Midbrain (tissue), 1 donor: ENCODE measurements at regions not wholly inside any gene's neighbourhood (a gene's known extent, or its start where the extent isn't known, plus 50 kb on each side); places are given as distances from the start of the nearest gene placed in this dataset.
"Not testable (repeated sequence)": the region's sequence is repeated elsewhere in the genome, so short reads cannot be mapped to it uniquely, and the experiment has no call there.

ENCODE experiments used
- DNase-seq: peaks from one replicate; lab custom pipeline; 2025; lab: John Stamatoyannopoulos, UW

DNA sequence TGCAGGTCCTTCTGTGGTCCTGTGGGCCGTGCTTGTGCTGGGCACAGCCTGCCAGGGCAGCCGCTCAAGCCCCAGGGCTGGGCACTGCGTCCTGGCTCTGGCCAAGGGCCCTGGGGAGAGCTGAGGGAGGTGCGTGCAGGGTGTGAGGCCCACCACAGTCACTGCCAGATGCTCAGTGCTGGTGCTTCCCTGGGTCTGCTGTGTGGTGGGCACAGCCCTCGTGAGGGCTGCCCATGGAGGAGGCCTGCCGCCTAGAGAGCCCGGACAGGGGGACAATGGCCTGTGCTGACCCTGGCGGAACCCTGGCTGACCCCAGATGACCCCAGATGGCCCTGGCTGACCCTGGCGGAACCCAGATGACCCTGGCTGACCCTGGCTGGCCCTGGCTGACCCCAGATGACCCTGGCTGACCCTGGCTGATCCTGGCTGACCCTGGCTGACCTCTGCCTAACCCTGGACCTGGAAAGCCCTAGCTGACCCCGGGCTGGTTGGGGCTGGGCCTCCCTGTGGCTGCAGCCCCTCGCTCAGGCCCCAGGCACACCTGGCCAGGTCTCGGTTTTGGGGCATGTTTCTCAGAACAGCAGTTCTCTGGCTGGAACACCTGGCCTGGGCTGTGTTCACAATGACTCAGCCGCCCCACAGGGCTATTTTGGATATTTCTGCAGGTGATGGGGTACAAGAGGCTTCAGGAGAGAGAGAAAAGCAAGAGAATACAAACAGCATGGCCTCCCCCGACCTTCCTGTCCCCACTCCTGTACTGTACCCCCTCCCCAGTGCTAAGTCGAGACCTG, 55.4 kb downstream of the TMEM121 start:
- DNase-seq = no peak

- no peak for DNase-seq
Observed at GRCh38 chr14:105582639-105583038, 56.3 kb downstream of the TMEM121 start.

GRCh38 chr14:105583914-105584313, 57.5 kb downstream of the TMEM121 start:
- not testable (repeated sequence) for DNase-seq

- not testable (repeated sequence) for DNase-seq
Observed at GRCh38 chr14:105585290-105585689, 58.9 kb downstream of the TMEM121 start.

GRCh38 chr14:105585722-105586121, 59.3 kb downstream of the TMEM121 start:
- not testable (repeated sequence) for DNase-seq

GRCh38 chr14:105586144-105586872, 59.9 kb downstream of the TMEM121 start:
- not testable (repeated sequence) for DNase-seq

DNA sequence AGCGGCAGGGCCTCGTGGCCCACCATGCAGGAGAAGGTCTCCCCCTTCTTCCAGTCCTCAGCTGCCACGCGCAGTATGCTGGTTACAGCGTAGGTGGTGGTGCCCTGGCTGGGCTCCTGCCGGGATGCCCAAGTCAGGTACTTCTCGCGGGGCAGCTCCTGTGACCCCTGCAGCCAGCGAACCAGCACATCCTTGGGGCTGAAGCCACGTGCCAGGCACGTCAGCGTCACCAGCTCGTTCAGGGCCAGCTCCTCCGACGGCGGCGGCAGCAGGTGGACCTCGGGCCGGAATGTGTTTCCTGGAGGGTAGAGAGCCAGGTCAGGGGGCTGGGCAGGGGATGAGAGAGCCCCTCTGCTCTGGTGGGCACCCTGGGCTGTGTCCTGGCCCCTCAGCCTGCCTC, 60.7 kb downstream of the TMEM121 start:
- DNase-seq = not testable (repeated sequence)

DNA sequence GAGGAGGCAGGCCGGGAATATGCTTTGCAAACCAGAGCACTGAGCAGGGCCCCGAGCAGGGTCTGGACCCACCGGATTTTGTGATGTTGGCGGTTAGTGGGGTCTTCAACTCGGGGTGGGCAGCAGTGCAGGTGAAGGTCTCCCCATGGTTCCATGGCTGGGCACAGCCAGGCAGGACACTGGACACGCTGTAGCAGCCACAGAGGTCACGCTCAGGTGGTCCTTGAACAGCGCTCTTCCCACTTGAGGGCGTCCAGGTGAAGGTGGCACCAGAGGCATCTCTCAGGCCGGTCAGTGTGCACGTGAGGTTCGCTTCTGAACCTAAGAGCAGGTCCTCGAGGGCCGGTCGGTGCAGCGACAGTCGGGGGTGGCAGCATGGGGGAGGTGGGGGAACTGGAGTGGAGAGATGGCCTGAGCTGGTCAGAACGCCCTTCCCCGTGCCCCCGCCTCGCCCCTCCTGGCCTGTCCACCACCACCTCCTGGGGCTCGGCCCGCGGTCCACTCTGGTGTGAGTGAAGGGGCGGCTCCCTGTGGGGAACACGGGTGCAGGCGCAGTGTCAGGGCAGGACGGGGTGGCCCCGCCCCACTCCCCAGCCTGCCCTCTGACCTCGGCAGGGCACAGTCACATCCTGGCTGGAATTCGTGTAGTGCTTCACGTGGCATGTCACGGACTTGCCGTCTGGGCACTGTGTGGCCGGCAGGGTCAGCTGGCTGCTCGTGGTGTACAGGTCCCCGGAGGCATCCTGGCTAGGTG, 61.3 kb downstream of the TMEM121 start:
- not testable (repeated sequence) for DNase-seq

GRCh38 chr14:105588236-105588860, 62.0 kb downstream of the TMEM121 start:
- DNase-seq = no peak

DNA sequence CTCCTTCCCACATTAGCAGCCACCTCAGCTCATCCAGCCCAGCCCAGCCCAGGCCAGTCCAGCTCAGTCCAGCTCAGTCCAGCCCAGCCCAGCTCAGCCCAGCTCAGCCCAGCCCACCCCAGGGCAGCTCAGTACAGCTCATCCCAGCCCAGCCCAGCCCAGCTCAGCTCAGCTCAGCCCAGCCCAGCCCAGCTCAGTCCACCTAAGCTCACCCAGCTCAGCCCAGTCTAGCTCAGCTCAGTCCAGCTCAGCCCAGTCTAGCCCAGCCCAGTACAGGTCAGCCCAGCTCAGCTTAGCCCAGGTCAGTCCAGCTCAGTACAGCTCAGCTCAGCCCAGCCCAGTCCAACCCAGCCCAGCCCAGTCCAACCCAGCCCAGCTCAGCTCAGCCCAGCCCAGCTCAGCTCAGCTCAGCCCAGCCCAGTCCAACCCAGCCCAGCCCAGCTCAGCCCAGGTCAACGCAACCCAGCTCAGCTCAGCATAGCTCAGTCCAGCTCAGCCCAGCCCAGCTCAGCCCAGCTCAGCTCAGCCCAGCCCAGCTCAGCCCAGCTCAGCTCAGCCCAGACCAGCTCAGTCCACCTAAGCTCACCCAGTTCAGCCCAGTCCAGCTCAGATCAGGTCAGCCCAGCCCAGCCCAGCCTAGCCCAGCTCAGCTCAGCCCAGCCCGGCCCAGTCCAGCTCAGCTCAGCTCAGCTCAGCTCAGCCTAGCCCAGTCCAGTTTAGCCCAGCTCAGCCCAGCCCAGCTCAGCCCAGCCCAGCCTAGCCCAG, 63.0 kb downstream of the TMEM121 start:
- no peak for DNase-seq

DNA sequence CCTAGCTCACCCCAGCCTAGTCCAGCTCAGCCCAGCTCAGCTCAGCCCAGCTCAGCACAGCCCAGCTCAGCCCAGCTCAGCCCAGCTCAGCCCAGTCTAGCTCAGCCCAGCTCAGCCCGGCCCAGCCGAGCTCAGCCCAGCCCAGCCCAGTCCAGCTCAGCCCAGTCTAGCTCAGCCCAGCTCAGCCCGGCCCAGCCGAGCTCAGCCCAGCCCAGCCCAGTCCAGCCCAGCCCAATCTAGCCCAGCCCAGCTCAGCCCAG, 63.5 kb downstream of the TMEM121 start:
- not testable (repeated sequence) for DNase-seq

DNA sequence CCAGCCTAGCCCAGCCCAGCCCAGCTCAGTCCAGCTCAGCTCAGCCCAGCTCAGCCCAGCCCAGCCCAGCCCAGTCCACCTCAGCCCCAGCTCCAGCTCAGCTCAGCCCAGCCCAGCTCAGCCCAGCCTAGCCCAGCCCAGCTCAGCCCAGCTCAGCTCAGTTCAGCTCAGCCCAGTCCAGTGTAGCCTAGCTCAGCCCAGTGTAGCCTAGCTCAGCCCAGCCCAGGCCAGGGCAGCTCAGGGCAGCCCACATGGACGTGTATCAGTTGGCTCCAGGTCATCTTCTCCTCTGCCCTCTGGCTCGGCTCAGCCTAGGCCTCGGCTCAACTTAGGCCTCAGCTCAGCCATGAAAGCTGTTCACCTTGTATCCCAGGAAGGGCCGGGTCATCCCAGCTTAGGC, 64.7 kb downstream of the TMEM121 start:
- DNase-seq = no peak

DNA sequence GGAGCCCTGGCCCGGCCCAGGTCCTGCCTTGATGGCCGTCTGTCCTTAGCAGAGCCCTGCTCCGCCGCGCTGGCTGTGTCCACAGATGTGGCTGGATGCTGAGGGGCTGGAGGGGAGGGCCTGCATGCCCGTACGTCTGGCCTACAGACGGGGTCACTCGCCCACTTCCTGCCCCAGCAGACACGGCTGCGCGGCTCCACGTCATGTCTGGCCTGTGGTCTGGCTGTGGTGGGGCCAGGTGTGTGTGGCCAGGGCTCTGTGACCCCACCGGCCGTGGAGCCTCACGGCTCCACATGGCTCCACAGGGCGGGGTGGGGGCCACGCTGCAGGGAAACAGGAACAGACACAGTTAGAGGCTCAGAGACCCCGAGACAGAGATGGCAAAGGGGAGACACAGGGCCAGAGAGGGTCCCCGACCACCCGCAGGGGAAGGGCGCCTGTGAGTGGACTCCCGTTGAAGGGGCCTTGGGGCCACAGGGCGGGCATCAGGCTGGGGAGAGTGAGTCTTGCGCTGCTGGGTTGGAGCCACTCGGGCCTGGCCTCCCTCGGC, 65.5 kb downstream of the TMEM121 start:
- not testable (repeated sequence) for DNase-seq

DNA sequence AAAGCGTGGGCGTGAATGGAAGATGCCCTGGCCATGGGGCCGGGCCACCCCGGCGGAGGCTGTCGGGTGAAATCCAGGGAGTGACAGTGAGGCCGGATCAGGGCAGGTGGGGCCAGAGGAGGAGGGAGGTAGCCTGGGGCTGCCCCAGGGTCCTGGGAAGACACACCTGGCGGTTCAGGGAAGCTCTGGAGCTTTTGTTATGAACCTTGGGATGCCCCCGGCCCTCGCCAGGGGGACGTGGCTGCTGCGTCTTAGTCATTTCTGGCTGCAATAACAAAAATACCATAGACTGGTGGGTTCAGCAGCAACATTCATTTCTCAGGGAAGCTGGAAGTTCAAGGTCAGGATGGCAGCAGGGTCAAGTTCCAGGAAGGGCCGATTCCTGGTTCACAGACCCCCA, 66.3 kb downstream of the TMEM121 start:
- not testable (repeated sequence) for DNase-seq

DNA sequence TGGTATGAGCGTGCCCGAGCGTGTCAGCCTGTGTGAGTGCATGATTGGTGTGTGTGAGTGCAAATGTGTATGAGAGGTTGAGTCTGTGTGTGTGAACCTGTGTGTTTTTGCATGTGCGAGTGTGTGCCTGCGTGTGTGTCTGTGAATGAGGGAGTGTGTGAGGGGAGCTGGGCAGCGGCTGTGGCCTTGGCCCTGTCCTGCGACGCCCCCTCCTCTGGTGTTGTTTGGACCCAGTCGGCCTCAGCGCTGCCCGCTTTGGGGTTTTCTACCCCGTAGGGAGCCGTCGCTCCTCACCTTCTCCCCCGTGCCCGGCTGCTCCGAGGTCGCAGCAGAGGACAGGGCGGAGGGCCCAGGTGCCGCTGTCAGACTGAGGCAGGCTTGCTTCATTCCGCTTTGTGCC, 69.0 kb downstream of the TMEM121 start:
- DNase-seq = not testable (repeated sequence)

- not testable (repeated sequence) for DNase-seq
Observed at GRCh38 chr14:105596374-105596773, 70.0 kb downstream of the TMEM121 start.

- not testable (repeated sequence) for DNase-seq
Observed at GRCh38 chr14:105598040-105598763, 71.8 kb downstream of the TMEM121 start.

GRCh38 chr14:105598925-105599586, 72.7 kb downstream of the TMEM121 start:
- not testable (repeated sequence) for DNase-seq

DNA sequence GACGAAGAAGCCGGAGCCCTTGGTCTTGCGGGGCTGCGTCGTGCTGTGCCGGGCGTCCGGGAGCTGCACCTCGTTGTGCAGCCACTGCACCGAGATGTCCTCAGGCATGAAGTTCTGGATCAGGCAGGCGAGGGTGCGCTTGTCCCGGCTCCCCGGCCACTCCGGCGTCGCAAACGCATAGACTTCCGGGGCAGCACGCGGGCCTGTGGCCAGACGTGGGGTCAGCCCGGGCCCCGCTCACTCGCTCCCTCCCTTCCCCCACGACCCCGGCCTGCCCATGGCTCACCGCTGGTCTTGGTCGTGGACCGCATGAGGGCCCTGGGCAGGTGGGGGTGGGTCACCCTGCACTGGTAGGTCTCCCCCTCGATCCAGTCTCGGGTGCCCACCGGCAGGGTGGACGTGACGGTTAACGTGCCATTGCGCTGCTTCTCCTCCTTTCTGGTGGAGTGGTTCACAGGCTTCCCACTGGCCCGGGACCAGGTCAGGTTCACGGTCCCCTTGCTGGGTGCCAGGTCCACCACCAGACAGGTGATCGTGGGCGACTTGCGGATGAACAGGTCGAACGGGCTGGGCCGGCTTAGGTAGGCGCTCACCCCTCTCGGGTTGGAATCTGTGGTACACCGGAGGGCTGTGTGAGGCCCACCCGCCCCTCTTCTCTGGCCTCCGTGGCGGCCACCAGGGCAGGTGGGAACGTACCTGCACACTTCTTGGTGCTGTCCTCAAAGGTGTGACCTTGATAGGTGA, 74.0 kb downstream of the TMEM121 start:
- not testable (repeated sequence) for DNase-seq
